SK-N-SH (cell line): ENCODE measurements at regions not wholly inside any gene's neighbourhood (a gene's known extent, or its start where the extent isn't known, plus 50 kb on each side); places are given as distances from the start of the nearest gene placed in this dataset.

ENCODE experiments used
- FOXM1 ChIP-seq: IDR thresholded peaks from 2 replicates; pipeline ENCODE4 v1.4.0; 2012; ENCODE audit warnings: low read depth, mild to moderate bottlenecking
- JUND ChIP-seq: IDR thresholded peaks from 2 replicates; pipeline ENCODE4 v1.4.0; 2012
- MEF2A ChIP-seq: IDR thresholded peaks from 2 replicates; pipeline ENCODE4 v1.4.0; 2012; ENCODE audit warnings: low read depth, borderline replicate concordance
- POLR2AphosphoS5 ChIP-seq: IDR thresholded peaks from 2 replicates; pipeline ENCODE4 v1.6.1; 2012; ENCODE audit warnings: low read depth, low read length
- RAD21 ChIP-seq: IDR thresholded peaks from 2 replicates; pipeline ENCODE4 v1.6.1; 2012; ENCODE audit warnings: mild to moderate bottlenecking, low read length
- RXRA ChIP-seq: IDR thresholded peaks from 2 replicates; pipeline ENCODE4 v1.4.0; 2012; ENCODE audit warnings: low read depth, mild to moderate bottlenecking, borderline replicate concordance
- TEAD4 ChIP-seq: IDR thresholded peaks from 2 replicates; pipeline ENCODE4 v1.4.0; 2012; ENCODE audit warnings: mild to moderate bottlenecking, borderline replicate concordance; ENCODE audit not compliant: insufficient read depth
- YY1 ChIP-seq: IDR thresholded peaks from 2 replicates; pipeline ENCODE4 v1.4.0; 2012; ENCODE audit warnings: low read depth, mild to moderate bottlenecking
- TF ChIP-seq, protein P1 (sequence below): fragments of 200-600 bp; sonication (generic); IDR thresholded peaks from 2 replicates; pipeline ENCODE4 v1.6.1; 2017; ENCODE audit warnings: antibody characterized with exemption, mild to moderate bottlenecking, moderate library complexity
- TF ChIP-seq, protein P2 (sequence below): IDR thresholded peaks from 2 replicates; pipeline ENCODE4; 2012
- TF ChIP-seq, protein P3 (sequence below): IDR thresholded peaks from 2 replicates; pipeline ENCODE4 v1.6.1; 2012; ENCODE audit warnings: mild to moderate bottlenecking, low read depth, low read length, moderate library complexity
- TF ChIP-seq, protein P4 (sequence below): IDR thresholded peaks from 2 replicates; pipeline ENCODE4 v1.4.0; 2012; ENCODE audit warnings: low read depth, borderline replicate concordance
- TF ChIP-seq, protein P5 (sequence below): IDR thresholded peaks from 2 replicates; pipeline ENCODE4 v1.4.0; 2012; ENCODE audit warnings: low read depth

DNA sequence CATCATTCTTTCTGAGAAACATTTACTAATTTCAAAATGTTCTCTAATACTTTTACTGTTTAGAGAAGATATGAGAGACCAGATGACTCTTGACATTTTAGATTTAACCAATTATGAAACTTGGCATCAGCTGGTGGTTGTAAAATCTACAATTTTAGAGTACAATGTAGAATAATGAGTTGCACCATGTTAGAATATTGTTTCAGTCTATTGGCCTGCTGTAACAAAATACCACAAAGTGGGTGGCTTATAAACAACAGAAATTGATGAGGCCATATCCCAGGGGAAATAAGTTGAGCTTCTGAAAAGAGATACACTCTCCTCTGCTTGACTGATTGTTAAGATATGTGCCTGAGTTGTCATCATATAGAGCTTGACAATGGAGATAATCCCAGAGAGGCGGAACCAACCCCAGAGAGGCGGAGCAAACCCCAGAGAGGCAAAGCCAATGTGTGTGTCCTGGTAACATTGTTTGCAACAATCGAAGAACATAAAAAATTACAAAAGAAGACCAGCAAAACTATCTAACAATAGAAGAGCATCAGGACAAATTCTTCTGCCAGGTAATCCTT lies 373.0 kb upstream of the SLITRK1 start:
- TF ChIP-seq, protein P1, sequence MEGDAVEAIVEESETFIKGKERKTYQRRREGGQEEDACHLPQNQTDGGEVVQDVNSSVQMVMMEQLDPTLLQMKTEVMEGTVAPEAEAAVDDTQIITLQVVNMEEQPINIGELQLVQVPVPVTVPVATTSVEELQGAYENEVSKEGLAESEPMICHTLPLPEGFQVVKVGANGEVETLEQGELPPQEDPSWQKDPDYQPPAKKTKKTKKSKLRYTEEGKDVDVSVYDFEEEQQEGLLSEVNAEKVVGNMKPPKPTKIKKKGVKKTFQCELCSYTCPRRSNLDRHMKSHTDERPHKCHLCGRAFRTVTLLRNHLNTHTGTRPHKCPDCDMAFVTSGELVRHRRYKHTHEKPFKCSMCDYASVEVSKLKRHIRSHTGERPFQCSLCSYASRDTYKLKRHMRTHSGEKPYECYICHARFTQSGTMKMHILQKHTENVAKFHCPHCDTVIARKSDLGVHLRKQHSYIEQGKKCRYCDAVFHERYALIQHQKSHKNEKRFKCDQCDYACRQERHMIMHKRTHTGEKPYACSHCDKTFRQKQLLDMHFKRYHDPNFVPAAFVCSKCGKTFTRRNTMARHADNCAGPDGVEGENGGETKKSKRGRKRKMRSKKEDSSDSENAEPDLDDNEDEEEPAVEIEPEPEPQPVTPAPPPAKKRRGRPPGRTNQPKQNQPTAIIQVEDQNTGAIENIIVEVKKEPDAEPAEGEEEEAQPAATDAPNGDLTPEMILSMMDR: no peak
- TF ChIP-seq RAD21 (no peak), YY1 (no peak), JUND (no peak), MEF2A (no peak), POLR2AphosphoS5 (no peak), RXRA (no peak), TEAD4 (no peak), FOXM1 (no peak)
- TF ChIP-seq, protein P2, sequence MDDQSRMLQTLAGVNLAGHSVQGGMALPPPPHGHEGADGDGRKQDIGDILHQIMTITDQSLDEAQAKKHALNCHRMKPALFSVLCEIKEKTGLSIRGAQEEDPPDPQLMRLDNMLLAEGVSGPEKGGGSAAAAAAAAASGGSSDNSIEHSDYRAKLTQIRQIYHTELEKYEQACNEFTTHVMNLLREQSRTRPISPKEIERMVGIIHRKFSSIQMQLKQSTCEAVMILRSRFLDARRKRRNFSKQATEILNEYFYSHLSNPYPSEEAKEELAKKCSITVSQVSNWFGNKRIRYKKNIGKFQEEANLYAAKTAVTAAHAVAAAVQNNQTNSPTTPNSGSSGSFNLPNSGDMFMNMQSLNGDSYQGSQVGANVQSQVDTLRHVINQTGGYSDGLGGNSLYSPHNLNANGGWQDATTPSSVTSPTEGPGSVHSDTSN: no peak
- TF ChIP-seq, protein P3, sequence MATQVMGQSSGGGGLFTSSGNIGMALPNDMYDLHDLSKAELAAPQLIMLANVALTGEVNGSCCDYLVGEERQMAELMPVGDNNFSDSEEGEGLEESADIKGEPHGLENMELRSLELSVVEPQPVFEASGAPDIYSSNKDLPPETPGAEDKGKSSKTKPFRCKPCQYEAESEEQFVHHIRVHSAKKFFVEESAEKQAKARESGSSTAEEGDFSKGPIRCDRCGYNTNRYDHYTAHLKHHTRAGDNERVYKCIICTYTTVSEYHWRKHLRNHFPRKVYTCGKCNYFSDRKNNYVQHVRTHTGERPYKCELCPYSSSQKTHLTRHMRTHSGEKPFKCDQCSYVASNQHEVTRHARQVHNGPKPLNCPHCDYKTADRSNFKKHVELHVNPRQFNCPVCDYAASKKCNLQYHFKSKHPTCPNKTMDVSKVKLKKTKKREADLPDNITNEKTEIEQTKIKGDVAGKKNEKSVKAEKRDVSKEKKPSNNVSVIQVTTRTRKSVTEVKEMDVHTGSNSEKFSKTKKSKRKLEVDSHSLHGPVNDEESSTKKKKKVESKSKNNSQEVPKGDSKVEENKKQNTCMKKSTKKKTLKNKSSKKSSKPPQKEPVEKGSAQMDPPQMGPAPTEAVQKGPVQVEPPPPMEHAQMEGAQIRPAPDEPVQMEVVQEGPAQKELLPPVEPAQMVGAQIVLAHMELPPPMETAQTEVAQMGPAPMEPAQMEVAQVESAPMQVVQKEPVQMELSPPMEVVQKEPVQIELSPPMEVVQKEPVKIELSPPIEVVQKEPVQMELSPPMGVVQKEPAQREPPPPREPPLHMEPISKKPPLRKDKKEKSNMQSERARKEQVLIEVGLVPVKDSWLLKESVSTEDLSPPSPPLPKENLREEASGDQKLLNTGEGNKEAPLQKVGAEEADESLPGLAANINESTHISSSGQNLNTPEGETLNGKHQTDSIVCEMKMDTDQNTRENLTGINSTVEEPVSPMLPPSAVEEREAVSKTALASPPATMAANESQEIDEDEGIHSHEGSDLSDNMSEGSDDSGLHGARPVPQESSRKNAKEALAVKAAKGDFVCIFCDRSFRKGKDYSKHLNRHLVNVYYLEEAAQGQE: no peak
- TF ChIP-seq, protein P4, sequence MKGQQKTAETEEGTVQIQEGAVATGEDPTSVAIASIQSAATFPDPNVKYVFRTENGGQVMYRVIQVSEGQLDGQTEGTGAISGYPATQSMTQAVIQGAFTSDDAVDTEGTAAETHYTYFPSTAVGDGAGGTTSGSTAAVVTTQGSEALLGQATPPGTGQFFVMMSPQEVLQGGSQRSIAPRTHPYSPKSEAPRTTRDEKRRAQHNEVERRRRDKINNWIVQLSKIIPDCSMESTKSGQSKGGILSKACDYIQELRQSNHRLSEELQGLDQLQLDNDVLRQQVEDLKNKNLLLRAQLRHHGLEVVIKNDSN: no peak
- TF ChIP-seq, protein P5, sequence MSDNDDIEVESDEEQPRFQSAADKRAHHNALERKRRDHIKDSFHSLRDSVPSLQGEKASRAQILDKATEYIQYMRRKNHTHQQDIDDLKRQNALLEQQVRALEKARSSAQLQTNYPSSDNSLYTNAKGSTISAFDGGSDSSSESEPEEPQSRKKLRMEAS: no peak
